Effector CD4-positive, alpha-beta T cell (primary cell): ENCODE measurements at regions not wholly inside any gene's neighbourhood (a gene's known extent, or its start where the extent isn't known, plus 50 kb on each side); places are given as distances from the start of the nearest gene placed in this dataset.
"Not testable (repeated sequence)": the region's sequence is repeated elsewhere in the genome, so short reads cannot be mapped to it uniquely, and the experiment has no call there.

Experiments
- DNase-seq: peaks from one replicate; pipeline ENCODE4 v3.0.0-alpha.2; 2020

DNA sequence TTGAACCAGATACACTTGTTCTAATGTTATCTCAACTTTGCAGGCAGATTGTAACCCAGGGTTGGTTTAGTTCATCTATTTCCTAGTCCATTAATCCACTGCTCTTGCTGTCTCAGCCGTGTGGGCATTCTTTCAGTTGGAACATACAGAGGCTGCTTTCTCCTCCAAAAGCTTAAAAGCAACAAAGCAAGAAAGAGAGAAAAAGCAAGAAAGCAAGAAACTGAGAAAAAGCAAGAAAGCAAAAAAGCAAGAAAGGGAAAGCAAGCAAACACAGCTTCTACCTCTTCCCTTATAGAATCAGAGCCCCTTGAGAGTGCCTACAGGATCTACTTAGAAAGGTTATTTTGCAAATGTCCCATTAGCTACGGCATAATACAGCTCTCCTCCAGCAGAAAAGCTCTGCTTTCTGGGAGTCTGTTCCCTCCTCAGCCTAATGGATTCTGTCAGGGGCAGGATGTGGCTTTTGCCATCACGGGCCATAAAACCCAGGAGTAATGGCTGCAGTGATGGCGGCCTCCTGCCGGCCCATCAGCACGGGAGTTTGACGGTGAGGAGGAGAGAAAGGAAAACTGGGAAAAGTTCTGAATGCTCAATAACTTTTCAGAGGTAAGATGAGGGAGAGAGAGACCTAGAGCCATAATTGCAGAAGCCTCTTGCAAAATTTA lies 156.8 kb upstream of the JARID2 start:
- no peak for DNase-seq

DNA sequence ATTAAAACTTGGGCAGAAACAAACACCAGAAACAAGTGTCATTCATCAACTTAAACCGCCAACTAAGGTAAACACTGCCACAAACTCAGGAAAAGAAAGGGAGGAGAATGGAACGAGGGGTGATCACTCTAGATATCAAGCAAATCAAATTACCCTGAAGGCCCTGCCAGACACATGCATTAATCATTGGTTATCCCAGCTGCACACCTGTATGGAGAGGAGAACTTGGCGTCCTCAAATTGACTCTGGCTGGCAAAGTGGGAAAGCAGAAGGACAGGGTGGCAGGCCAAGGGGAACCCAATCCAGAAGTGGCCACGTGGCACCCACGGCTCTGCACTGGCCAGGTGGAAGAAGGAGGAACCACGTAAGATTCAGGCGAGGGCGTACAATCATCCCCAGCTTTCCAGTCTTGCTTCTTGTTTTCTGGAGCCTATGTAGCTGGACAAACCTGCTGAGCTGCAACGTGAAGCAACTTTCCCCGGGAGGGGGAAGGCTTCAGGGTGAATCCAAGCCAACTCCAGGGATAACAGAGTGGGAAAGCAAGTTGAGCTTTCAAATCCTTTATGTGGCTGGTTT lies 156.2 kb upstream of the JARID2 start:
- no peak for DNase-seq

DNA sequence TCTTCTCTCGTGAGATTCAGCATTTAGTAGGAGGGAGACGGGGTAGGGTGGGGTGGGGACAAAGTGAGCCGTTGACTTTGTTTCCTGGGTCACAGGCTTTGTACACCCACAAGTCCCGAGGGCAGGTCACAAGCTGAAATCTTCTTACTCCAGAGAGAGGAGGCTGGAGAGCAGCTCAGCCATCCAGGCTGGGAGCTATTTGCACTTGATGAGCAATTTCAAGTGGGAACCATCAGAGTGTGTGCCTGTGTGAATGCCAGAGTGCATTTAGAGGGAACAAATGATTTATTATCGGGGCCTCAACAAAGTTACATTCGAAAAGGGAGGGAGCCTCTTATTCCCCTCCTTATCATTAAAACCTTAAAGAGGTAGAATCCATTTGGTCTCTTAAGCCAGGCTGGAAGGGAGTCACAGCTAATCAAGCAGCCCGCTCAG lies 155.7 kb upstream of the JARID2 start:
- DNase-seq = no peak

DNA sequence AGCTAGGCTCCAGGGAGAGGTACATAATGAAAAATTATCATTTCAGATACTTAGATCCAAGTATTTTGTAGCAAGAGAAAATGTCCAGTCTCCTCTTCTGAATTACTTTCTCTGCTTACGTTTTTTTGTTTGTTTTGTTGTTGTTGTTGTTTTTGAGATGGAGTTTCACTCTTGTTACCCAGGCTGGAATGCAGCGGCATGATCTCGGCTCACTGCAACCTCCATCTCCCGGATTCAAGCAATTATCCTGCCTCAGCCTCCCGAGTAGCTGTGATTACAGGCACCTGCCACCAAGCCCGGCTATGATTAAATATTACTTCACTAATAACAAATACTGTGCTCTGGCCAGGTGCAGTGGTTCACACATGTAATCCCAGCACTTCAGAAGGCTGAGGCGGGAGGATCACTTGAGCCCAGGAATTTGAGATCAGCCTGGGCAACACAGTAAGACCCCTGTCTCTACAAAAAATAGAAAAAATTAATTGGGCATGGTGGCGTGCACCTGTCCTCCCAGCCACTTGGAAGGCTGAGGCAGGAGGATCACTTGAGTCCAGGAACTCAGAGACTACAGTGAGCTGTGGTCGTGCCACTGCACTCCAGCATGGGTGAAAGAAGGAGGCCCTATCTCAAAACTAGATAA lies 155.0 kb upstream of the JARID2 start:
- DNase-seq = no peak

DNA sequence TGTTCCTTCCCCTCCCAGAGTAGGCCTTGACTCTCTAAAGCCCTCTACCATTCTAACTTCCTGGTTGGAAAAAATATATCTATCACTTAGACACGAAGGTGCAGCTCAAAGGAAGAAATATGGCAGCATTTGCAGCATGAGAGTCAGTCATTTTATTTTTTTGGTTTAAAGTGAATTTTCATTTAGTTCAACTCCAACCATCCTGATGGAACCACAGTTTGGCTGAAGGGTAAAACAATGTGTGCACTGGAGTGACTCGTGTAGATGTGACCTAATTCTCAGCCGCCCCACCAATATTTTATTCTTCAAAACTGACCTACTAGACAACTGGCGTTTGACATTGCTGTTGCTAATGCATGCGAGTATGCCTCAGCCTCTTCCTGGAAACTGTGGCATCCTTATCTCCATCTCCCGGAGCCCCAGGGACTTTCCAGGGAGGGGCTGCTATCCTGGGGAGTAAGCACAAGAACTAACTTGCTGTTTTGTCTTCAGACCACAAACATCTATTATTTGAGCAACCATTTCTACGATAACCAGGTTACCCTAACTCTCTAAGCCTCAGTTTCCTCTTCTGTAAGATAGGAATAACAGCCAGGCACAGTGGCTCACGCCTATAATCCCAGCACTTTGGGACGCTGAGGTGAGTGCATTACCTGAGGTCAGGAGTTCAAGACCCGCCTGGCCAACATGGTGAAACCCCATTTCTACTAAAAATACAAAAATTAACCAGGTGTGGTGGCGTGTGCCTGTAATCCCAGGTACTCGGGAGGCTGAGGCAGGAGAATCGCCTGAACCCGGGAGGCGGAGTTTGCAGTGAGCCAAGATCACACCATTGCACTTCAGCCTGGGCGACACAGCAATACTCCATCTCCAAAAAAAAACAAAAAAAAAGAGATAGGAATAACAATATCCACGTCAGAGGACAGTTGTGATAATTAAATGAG lies 148.7 kb upstream of the JARID2 start:
- no peak for DNase-seq

DNA sequence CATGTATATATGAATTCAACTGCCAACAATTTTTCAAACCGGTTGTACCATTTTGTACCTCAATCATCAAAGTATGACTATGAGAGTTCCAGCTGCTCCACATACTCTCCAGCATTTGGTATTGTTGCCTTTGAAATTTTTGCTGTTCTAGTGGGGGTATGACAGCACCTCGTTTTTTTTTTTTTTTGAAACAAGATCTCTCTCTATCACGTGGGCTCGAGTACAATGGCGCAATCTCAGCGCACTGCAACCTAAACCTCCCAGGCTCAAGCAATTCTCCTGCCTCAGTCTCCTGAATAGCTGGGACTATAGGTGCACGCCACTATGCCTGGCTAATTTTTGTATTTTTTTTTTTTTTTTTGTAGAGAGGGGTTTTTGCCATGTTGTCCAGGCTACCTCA lies 144.7 kb upstream of the JARID2 start:
- no peak for DNase-seq

DNA sequence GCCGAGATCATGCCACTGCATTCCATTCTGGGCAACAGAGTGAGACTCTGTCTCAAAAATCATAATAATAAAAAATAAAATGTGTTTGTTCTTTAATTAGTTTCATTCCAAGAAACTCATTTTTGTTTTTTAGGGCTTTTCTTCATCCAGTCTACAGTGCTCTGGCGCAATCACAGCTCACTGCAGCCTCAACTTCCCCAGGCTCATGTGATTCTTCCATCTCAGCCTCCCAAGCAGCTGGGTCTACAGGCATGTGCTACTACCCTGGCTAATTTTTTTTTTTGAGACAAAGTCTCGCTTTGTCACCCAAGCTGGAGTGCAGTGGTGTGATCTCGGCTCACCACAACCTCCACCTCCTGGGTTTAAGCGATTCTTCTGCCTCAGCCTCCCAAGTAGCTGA lies 143.6 kb upstream of the JARID2 start:
- DNase-seq = no peak

DNA sequence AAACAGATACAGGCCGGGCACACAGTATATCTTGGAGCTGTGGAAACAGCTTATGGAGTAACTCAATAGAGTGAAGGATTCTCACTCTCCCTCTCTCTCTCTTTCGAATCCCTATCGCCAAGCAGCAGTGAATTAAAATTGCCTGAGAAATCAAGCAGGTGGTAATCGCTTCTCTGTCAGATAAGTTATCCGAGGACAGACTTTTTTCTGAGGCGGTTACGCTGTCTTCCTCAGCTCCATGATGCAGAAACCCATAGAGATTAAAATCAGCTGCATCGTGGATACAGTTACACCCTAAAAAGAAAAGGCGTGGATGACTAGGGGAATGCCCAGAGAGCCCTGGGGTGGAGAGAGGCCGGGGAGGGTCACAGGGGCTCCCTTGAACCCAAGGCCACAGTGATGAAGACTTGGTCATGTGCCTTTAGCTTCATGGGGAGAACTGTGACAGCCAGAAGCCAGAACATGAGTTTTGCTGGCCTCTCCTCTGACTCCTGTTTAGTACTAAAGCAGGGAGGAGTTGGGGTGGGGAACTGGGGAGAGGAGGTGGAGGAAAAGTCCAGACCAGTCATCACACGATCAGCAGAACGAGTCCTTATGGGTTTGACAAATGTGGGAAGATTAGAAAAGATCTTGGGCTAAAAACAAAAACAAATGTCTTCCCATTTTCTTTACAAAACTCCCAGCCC lies 138.8 kb upstream of the JARID2 start:
- no peak for DNase-seq

DNA sequence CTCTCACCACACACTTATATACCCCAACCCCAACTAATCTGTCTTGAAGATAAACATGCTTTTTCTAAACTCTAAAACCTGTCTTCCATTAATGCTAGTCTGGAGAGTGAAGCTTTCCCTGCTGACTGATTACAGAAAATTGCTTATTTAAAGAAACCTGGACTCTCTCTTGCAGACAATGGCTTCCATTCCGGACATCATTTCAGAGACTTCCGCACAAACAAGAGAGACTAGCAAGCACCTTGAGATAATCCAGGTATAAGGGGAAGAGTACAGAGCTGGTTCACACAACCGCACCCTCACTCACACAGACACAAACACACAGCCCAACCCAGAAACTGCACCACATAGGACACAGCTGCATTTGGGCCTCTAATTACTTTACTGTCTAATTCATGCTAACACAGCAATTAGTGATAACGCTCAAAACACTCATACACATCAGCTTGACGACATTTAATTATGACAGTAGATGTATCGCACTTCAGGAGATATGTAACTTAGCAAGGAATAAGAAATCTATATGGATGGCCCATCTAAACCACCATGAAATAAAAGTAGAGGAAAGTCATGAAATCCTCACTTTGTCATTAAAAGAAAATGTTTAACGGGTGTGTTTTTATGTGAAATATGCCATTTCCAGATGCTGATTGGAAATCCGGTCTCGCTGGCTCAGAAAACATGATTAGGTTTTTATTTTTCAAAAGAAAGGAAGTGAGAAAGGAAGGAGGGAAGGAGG lies 138.1 kb upstream of the JARID2 start:
- DNase-seq = no peak

DNA sequence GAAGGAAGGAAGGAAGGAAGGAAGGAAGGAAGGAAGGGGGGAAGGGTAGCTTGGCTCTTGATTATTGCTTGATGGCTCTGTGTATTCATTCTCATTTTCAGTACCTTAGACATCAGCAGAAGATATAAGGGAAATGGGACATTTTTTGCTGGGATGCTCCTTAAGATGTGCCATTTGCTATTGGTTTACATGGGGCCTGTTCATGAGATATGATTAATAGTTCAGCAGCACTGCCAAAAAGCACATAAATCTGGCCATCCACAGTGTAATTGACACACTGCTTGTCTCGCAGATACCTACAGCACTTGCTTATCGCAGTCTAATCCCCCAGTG lies 137.5 kb upstream of the JARID2 start:
- no peak for DNase-seq

DNA sequence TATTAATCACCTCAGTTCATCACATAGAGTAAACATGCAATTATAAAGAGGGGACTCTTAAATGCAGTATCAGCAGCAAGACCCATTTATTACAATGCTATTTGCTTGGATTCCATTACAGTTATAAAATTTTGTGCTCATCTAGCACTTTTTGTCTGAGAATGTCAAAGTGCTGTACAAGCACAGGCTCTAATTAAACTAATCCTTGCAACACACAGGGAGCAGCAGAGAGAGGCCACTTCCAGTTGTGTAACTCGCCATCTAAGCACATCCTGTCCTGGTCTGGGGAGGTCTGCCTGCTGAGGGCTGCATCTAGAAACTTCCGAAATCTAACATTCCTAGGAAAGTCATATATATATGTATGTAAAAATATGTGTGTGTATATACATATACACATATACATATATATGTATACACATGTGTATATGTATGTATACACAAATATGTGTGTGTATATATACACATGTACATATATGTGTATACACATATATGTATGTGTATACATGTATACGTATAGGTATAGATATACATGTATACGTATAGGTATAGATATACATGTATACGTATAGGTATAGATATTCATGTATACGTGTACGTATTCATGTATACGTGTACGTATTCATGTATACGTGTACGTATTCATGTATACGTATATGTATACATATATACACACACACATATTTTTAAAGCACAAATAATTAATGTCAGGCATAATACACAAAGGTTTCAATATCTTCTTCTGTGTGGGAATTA lies 136.4 kb upstream of the JARID2 start:
- no peak for DNase-seq

DNA sequence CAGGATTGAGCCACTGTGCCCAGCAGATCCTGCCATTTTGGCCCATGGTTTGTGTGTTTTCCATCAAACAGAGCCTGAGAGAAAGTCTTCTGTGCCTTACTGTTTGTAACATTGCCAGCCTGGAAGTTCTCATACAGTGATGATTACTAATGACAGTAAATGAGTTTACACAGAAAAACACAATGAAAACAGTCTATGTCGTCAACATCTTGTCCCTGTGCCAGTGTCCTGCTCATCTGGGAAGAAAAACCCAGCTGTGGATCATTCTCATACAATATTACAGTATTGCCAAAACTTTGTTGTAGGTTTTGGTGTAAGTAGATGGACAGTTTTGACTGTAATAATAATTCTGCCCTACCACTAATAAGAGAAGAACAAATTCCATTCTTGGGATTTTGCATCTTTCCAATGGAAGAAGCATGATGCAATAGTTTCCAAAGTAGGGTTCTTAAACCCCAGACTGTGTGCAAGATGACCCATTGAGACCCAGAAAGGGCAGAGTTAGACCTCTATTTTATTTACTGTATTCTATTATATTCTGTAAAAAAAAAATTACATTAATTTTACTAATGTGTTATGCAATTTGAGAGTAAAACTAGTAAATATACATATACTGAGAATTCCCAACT lies 135.0 kb upstream of the JARID2 start:
- DNase-seq = no peak

DNA sequence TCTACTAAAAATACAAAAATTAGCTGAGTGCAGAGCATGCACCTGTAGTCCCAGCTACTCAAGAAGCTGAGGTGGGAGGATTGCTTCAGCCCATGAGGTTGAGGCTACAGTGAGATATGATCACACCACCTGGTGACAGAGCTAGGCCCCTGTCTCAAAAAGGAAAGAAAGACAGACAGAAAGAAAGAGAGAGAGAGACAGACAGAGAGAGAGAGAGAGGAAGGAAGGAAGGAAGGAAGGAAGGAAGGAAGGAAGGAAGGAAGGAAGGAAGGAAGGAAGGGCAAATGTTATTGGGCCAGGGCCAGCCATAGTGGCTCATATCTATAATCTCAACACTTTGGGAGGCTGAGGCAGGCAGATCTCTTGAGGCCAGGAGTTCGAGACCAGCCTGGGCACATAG lies 134.3 kb upstream of the JARID2 start:
- DNase-seq = not testable (repeated sequence)

DNA sequence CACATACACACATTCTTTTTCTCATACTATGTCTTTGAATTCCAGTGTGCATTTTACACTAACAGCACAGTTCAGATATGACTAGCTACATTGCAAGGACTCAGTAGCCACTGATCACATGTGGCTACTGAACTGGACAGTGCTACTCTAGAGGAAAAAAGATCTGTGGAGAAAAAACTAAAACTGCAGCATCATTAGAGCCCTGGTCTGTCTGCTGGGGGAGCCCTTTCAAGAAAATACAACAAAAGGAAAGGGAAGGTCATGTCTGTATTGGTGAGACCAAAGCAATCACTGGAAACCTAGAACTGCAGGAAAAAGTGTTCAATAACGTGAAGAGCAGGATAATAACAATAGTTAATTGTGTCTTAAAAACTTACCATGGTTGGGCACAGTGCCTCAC lies 132.3 kb upstream of the JARID2 start:
- no peak for DNase-seq

DNA sequence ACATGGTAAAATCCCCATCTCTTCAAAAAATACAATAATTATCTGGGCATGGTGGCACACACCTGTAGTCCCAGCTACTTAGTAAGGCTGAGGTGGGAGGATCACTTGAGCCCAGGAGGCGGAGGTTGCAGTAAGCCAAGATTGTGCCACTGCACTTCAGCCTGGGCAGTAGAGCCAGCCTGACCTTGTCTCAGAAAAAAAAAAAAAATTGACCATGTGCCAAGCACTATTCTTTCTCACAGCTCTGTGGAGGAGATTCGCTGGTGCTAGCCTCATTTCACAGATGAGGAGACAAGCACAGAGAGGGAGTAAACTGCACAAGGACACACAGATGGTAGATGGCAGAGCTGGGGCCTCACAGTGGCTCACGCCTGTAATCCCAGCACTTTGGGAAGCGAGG lies 131.8 kb upstream of the JARID2 start:
- no peak for DNase-seq

DNA sequence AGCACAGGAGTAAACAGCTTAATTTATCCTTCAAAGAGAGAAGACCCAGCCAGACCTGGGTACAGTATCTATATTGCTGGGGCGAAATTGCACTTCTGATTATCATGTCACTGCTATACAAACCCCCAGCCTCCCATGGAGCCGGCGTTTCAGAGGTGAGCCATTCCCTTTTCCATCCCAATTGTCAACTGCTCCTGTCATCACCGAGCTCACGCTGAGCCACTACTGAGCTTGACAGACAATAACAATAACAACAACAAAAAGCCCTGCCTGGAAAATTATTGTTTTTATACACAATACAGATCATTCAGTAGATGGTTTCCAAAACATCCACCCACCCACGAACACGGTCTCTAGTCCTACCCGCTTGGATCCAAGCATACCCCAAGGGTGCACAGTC lies 129.0 kb upstream of the JARID2 start:
- DNase-seq = no peak

DNA sequence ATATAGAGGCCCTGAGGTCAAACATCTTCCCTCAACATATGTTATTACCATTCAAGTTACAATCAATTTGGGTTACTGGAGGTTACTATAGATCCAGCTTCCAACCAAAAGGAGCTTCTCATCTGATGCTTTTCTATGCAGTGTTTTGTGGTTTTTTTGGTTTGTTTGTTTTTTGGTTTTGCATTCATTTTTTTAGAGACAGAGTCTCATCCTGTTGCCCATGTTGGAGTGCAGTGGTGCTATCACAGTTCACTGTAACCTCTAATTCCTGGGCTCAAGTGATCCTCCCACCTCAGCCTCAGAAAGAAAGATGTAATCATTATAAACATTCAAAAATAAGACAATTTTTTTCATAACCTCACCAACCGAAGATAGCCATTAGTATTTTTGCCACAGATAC lies 124.4 kb upstream of the JARID2 start:
- no peak for DNase-seq

DNA sequence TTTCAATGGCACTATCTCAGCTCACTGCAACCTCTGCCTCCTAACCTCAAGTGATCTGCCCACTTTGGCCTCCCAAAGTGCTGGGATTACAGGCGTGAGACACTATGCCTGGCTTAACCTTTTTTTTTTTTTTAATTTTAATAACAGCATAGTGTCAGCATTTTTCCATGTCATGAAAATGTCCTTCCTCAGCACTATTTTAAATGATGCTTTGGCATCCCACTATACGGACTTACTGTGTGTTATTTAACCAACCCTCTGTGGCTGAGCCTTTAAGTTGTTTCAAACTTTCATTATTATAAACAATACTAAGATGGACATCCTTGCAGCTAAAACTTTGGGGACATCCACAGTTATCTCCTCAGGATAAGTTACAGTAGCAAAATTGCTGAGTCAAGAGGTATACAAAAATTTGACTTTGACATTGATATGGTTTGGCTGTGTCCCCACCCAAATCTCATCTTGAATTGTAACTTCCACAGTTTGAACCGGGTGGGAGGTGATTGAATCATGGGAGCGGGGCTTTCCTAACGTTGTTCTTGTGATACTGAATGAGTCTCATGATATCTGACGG lies 123.8 kb upstream of the JARID2 start:
- no peak for DNase-seq

DNA sequence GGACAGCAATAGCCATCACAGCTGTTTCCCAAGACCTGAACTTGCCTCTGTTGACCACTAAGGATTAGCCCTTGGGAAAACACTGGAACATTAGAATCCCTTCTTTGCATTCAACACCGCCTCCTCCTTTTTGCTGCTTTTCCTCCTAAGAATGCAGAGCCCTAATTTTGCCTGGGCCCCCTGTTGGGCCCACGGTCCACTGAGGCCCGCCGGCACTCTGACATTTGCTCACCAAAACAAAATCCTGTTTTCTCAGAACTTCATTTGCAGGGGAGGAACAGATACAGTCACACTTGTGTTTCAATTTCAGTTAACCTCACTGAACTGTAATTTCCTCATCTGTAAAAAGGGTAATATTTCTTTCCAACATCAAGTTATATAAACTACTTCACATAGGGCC lies 116.0 kb upstream of the JARID2 start:
- no peak for DNase-seq

DNA sequence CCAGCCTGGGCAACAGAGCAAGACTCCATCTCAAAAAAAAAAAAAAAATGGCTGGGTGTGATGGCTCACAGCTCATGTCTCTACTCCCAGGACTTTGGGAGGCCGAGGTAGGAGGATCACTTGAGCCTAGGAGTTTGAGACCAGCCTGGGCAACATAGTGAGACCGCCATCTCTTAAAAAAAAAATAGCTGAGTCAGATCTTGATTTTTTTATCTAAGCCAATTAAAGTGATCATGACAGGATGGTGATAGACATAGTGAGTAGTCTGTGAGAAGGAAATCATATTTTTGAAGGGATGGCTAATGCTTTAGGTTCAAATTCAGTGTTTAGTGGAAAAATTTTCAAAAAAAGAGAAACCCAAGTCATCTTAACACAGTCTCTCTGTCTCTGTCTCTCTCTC lies 114.6 kb upstream of the JARID2 start:
- no peak for DNase-seq

DNA sequence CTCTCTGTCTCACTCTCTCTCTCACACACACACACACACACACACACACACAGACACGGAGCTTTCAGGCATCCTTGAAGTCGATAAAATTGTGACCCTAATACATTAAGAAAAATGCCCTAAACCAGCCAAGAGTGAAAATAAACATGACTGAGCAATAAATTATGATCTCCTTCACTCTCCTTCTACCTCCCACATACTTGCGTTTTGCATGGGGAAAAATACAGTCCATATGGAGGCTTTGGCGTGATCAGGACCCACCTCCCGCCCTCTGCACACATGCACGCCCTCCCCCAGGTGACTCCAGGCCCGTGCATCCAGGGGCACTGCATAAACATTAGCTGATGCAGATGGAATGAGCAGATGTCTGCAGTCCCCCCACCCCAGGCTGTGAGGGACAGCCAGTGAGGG lies 114.2 kb upstream of the JARID2 start:
- DNase-seq = no peak
